ENCODE measurements at regions not wholly inside any gene's neighbourhood (a gene's known extent, or its start where the extent isn't known, plus 50 kb on each side); places are given as distances from the start of the nearest gene placed in this dataset.

DNA sequence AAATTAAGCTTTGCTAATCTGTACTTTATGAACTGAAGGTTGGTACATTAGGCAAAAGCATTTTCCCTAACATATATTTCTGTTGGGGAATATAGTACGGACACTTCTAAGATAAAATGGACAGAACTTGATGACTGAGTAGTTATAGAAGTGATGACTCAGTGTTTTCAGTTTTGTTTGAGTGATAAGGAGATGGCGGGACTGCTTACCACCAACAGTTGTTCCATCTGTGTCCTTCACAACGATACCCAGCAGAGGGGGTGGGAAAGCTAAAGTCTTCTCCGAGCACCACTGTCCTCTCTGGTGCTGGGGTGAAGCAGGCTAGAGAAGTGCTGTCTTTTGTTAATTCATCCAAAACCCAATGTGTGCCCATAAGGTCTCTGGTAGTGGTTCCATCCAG, 195.8 kb downstream of the CD47 start:
- no peak for DNase-seq
- Histone ChIP-seq H3K9ac (ENCODE audit: insufficient read depth, low read length, poor library complexity, severe bottlenecking) (no peak overlapping the region), H3K4me2 (replicated peaks; ENCODE audit: extremely low read depth, low read length, poor library complexity, severe bottlenecking) (no peak overlapping the region), H3K36me3 (replicated peaks in 1 of 2; ENCODE audit: control insufficient read depth in 1 of 2, insufficient read depth in 2 of 2, low read length in 2 of 2) (no peaks in the 10 kb centered on the region), H3K27me3 (ENCODE audit: control insufficient read depth in 2 of 2, insufficient read depth in 2 of 2, low read length in 2 of 2) (peaks cover 0 to 2% of the 10 kb centered on the region in 2 donors), H3K4me1 (ENCODE audit: control insufficient read depth in 1 of 2, insufficient read depth in 2 of 2, low read length in 2 of 2) (no peaks in the 10 kb centered on the region), H3K79me2 (ENCODE audit: insufficient read depth, low read length) (no peaks in the 10 kb centered on the region), H2AFZ (ENCODE audit: insufficient read depth, low read depth, low read length, poor library complexity, severe bottlenecking) (no peak overlapping the region), H3K27ac (ENCODE audit: low read depth in 1 of 2, low read length in 2 of 2) (no peak overlapping the region), H4K20me1 (ENCODE audit: insufficient read depth, low read length) (no peaks in the 10 kb centered on the region), H3K9me3 (replicated peaks in 1 of 2; ENCODE audit: control insufficient read depth in 1 of 2, insufficient read depth in 1 of 2, low read length in 2 of 2) (no peaks in the 10 kb centered on the region), H3K4me3 (replicated peaks in 1 of 3; ENCODE audit: low read depth in 2 of 3, low read length in 3 of 3) (no peak overlapping the region)
- intact Hi-C loops (cut with micrococcal nuclease), result no loop called here
- Mint-ChIP-seq H3K36me3 (no peaks in the 10 kb centered on the region), H3K27me3 (ENCODE audit: low read depth in 3 of 3) (peaks cover 0 to 10% (median 0%) of the 10 kb centered on the region in 3 donors), H3K27ac (no peak overlapping the region), H3K9me3 (no peaks in the 10 kb centered on the region), H3K4me3 (no peak overlapping the region), H3K4me1 (peaks cover 2% of the 10 kb centered on the region)
- TF ChIP-seq CTCF (IDR thresholded peaks at IDR 0.05), result no peak
- 100% methylated on average over 1 of the region's 4 CpGs for WGBS (ENCODE audit: insufficient coverage)

GRCh38 chr3:107892955-107893624, 197.7 kb downstream of the CD47 start:
- no peaks in the 10 kb centered on the region for H3K4me1 ChIP-seq (ENCODE audit: control insufficient read depth in 1 of 2, insufficient read depth in 2 of 2, low read length in 2 of 2)
- intact Hi-C loops (cut with micrococcal nuclease), result no loop called here
- DNase-seq, result no peak
- H3K27me3 Mint-ChIP-seq (ENCODE audit: low read depth in 3 of 3), result peaks cover 0 to 10% (median 0%) of the 10 kb centered on the region in 3 donors
- H3K27ac Mint-ChIP-seq, result no peak overlapping the region
- no peak overlapping the region for H3K4me3 ChIP-seq (replicated peaks in 1 of 3; ENCODE audit: low read depth in 2 of 3, low read length in 3 of 3)
- no peaks in the 10 kb centered on the region for H4K20me1 ChIP-seq (ENCODE audit: insufficient read depth, low read length)
- no peak overlapping the region for H3K9ac ChIP-seq (ENCODE audit: insufficient read depth, low read length, poor library complexity, severe bottlenecking)
- TF ChIP-seq CTCF (IDR thresholded peaks at IDR 0.05), result no peak
- no peak overlapping the region for H3K4me3 Mint-ChIP-seq
- H3K9me3 ChIP-seq (replicated peaks in 1 of 2; ENCODE audit: control insufficient read depth in 1 of 2, insufficient read depth in 1 of 2, low read length in 2 of 2), result no peaks in the 10 kb centered on the region
- H3K36me3 ChIP-seq (replicated peaks in 1 of 2; ENCODE audit: control insufficient read depth in 1 of 2, insufficient read depth in 2 of 2, low read length in 2 of 2), result no peaks in the 10 kb centered on the region
- peaks cover 0 to 7% (median 4%) of the 10 kb centered on the region in 7 donors for H3K9me3 Mint-ChIP-seq
- no peak overlapping the region for H2AFZ ChIP-seq (ENCODE audit: insufficient read depth, low read depth, low read length, poor library complexity, severe bottlenecking)
- H3K27me3 ChIP-seq (ENCODE audit: control insufficient read depth in 2 of 2, insufficient read depth in 2 of 2, low read length in 2 of 2), result peaks cover 0 to 2% of the 10 kb centered on the region in 2 donors
- H3K36me3 Mint-ChIP-seq, result no peaks in the 10 kb centered on the region
- H3K27ac ChIP-seq (ENCODE audit: low read depth in 1 of 2, low read length in 2 of 2), result no peak overlapping the region
- peaks cover 2% of the 10 kb centered on the region for H3K4me1 Mint-ChIP-seq
- H3K4me2 ChIP-seq (replicated peaks; ENCODE audit: extremely low read depth, low read length, poor library complexity, severe bottlenecking), result no peak overlapping the region
- no peaks in the 10 kb centered on the region for H3K79me2 ChIP-seq (ENCODE audit: insufficient read depth, low read length)
- WGBS (ENCODE audit: insufficient coverage), result 77% methylated on average over 3 of the region's 7 CpGs
